ENCODE measurements at regions not wholly inside any gene's neighbourhood (a gene's known extent, or its start where the extent isn't known, plus 50 kb on each side); places are given as distances from the start of the nearest gene placed in this dataset.

DNA sequence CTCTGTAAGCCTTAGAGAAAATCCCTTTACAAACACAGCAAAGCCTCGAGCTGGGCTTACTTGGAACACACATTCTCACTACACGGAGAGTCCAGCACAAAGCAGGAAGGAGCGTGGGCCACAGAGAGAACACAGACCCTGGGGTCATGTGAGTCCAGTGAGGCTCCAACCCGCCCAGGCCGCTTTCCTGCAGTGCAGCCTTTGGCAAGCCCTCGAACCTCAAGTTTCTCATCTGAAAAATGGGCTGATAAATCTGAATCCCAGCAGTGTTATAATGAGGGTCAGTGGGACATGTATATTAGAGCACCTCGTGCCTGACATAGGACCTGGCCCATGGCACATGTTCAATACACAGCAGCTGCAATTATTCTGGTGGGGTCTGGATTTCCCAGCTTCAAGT is 305.5 kb upstream of the SULF2 start:
- H3K4me3 ChIP-seq (replicated peaks; ENCODE audit: low read depth, low read length): no peak overlapping the region
- DNase-seq (ENCODE audit: low read depth): no peak
- TF ChIP-seq, protein P1, sequence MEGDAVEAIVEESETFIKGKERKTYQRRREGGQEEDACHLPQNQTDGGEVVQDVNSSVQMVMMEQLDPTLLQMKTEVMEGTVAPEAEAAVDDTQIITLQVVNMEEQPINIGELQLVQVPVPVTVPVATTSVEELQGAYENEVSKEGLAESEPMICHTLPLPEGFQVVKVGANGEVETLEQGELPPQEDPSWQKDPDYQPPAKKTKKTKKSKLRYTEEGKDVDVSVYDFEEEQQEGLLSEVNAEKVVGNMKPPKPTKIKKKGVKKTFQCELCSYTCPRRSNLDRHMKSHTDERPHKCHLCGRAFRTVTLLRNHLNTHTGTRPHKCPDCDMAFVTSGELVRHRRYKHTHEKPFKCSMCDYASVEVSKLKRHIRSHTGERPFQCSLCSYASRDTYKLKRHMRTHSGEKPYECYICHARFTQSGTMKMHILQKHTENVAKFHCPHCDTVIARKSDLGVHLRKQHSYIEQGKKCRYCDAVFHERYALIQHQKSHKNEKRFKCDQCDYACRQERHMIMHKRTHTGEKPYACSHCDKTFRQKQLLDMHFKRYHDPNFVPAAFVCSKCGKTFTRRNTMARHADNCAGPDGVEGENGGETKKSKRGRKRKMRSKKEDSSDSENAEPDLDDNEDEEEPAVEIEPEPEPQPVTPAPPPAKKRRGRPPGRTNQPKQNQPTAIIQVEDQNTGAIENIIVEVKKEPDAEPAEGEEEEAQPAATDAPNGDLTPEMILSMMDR (IDR thresholded peaks at IDR 0.05; ENCODE audit: low read length, missing control alignments): no peak

DNA sequence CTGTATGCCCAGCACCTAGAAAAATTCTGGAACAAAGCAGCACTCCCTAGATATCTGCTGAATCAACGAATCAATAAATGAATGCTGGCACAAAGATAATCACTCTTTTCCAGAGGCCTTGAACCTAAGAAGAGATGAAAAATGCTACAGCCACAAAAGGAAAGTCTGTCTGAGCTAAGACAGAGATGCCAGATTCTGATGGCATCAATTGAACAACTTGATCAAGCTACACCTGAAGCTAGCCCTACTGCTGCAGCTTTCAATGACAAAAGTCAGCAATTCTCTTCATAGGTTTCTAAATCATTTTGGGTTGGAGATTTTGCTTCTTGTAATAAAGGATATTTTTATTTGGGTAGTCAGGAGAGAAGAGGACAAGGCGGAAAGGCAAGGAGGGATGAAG is 305.0 kb upstream of the SULF2 start:
- TF ChIP-seq, protein P1 (IDR thresholded peaks at IDR 0.05; ENCODE audit: low read length, missing control alignments): no peak
- no peak for DNase-seq (ENCODE audit: low read depth)
- H3K4me3 ChIP-seq (replicated peaks; ENCODE audit: low read depth, low read length): no peak overlapping the region

DNA sequence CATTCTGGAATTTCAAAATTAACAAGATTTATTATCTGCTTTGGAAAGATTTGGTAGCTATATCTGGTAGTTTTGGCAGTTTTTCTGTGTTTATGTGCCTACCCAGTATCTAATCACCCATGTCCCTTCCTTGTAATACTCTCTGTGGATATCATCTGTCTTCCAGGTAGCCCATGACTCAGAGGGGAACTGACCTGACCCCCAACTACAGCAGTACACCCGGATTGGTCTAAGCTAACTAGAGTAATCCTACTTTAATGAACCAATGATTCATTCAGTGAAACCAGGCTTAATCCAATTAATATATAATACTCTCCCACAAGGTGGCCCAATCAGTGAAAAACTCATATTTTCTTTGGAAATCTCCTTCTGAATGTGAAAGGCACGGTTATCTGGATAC is 295.3 kb upstream of the SULF2 start:
- DNase-seq (ENCODE audit: low read depth): no peak
- TF ChIP-seq, protein P1 (IDR thresholded peaks at IDR 0.05; ENCODE audit: low read length, missing control alignments): no peak

DNA sequence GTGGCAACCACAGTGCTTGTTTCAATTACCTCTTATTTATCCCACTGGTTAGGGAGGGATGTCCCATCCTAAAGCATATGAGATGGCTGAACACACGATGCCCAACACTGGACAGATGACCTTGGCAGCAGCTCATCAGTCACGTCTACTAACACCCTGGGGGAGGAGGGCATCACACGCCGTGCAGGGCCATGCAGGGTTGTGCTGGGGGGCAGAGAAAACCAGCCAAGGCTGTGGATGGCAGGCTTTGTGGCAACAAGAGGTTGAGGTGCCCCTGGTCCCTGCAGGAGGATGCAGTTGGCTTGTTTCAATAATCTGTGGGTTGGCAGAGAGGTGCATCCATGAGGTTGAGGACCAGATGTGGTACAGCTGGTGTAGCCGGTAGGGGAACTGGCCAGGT is 293.7 kb upstream of the SULF2 start:
- TF ChIP-seq, protein P1 (IDR thresholded peaks at IDR 0.05; ENCODE audit: low read length, missing control alignments): no peak
- no peak overlapping the region for H3K4me3 ChIP-seq (replicated peaks; ENCODE audit: low read depth, low read length)
- DNase-seq (ENCODE audit: low read depth): no peak

More for the DNA sequence above, 295.3 kb upstream of the SULF2 start:
- no peak overlapping the region for H3K4me3 ChIP-seq (replicated peaks; ENCODE audit: low read depth, low read length)

DNA sequence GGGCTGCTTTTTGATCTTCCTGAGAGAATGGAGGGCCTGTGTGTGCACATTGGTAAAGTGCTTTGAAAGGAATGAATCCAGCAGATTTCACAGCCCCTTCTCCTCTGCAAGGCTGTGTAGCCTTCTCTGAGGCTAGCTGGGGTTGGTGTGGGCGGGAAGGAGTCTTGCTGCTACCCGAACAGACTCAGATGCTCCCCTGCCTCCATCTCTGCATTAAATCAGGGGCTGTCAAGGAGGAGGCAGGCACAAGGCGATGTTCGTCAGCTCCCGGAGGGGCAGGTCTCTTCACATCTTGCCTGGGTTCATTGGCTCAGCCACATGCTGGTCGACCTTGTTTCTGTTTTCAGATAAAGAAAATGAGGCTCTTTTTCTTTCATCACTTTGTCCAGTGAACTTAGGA is 291.5 kb upstream of the SULF2 start:
- TF ChIP-seq, protein P1 (IDR thresholded peaks at IDR 0.05; ENCODE audit: low read length, missing control alignments): no peak
- DNase-seq (ENCODE audit: low read depth): no peak
- no peak overlapping the region for H3K4me3 ChIP-seq (replicated peaks; ENCODE audit: low read depth, low read length)

DNA sequence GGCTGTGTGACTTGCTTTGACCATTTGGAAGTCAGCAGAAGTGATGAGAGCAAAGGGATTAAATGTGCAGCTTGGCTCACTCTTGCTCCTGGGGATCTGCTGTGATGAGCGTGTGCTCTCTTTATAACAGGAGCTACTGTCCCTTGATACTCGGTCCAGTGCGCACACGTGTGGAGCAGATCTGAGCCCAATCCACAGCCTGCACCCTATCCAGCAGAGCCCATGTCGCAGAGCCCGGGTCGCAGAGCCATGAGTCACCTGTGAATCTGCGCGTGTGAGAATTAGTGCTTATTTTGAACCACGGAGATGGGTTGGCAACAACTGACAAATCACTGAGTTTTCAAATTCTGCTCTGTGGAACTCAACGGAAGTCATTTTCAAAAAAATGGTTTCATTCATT is 291.0 kb upstream of the SULF2 start:
- TF ChIP-seq, protein P1 (IDR thresholded peaks at IDR 0.05; ENCODE audit: low read length, missing control alignments): no peak
- no peak overlapping the region for H3K4me3 ChIP-seq (replicated peaks; ENCODE audit: low read depth, low read length)
- no peak for DNase-seq (ENCODE audit: low read depth)

DNA sequence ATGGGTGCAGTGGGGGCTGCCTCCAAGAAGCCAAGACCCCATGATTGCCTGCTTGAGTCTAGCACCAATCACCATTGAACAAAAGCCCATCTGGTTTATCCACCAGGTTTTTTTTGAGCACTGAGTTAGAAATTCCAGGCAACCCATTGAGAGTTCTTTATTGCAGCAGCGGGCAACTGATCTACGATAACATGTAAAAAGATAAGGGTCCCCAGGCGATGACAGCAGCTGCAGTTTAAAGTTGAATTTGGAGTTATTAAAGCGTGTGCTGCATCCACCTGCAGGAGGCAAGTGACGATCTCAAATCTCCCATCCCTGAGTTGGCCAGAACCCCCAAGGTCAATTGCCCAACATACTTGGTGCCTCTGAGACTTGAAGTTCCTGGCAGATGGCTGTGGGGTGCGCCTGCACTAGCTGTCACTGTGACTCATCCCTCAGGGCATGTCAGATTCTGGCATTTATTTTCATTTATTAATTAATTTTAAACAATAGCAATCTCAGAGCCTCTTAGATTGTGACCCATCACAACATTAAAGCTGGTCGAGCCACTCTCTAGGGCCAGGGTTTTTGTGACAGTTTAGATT is 290.4 kb upstream of the SULF2 start:
- no peak overlapping the region for H3K4me3 ChIP-seq (replicated peaks; ENCODE audit: low read depth, low read length)
- DNase-seq (ENCODE audit: low read depth): no peak
- TF ChIP-seq, protein P1 (IDR thresholded peaks at IDR 0.05; ENCODE audit: low read length, missing control alignments): no peak

All from fibroblast of pulmonary artery (primary cell).